ACC112 (cell line): ENCODE measurements at regions not wholly inside any gene's neighbourhood (a gene's known extent, or its start where the extent isn't known, plus 50 kb on each side); places are given as distances from the start of the nearest gene placed in this dataset.
"Not testable (repeated sequence)": the region's sequence is repeated elsewhere in the genome, so short reads cannot be mapped to it uniquely, and the experiment has no call there.

Experiments used
- H2AFZ ChIP-seq: fragments of 200-600 bp; sonication (generic); one replicate; pipeline ENCODE4 v1.6.0; 2017; ENCODE audit warnings: antibody characterized with exemption, low read length; ENCODE audit not compliant: unreplicated experiment
- H3K27ac ChIP-seq: fragments of 200-600 bp; sonication (generic); 2 replicates; pipeline ENCODE4 v1.5.1; 2014; ENCODE audit warnings: low read depth, mild to moderate bottlenecking, antibody characterized with exemption, low read length, moderate library complexity
- H3K27me3 ChIP-seq: fragments of 200-600 bp; sonication (generic); 2 replicates; pipeline ENCODE4 v1.6.1; 2014; ENCODE audit warnings: mild to moderate bottlenecking, antibody characterized with exemption, low read length, moderate library complexity, mixed read lengths; ENCODE audit not compliant: insufficient read depth
- H3K36me3 ChIP-seq: fragments of 200-600 bp; sonication (generic); 2 replicates; pipeline ENCODE4 v1.6.1; 2016; ENCODE audit warnings: mild to moderate bottlenecking, antibody characterized with exemption, low read length, moderate library complexity, mixed read lengths; ENCODE audit not compliant: insufficient read depth
- H3K4me1 ChIP-seq: fragments of 200-600 bp; sonication (generic); one replicate; pipeline ENCODE4 v1.6.1; 2016; ENCODE audit warnings: low read length, mixed read lengths; ENCODE audit not compliant: insufficient read depth, unreplicated experiment, control insufficient read depth
- H3K4me3 ChIP-seq: fragments of 200-600 bp; sonication (generic); 2 replicates; pipeline ENCODE4 v1.5.1; 2014; ENCODE audit warnings: mild to moderate bottlenecking, low read depth, low read length
- H3K79me2 ChIP-seq: fragments of 200-600 bp; sonication (generic); one replicate; pipeline ENCODE4 v1.6.0; 2016; ENCODE audit warnings: low read length; ENCODE audit not compliant: control insufficient read depth, unreplicated experiment, insufficient read depth

- Histone ChIP-seq H3K4me3 (no peak overlapping the region), H2AFZ (no peak overlapping the region), H3K4me1 (peaks cover 31% of the 10 kb centered on the region), H3K27me3 (no peaks in the 10 kb centered on the region), H3K36me3 (no peaks in the 10 kb centered on the region), H3K27ac (no peak overlapping the region), H3K79me2 (no peaks in the 10 kb centered on the region)
Measured at GRCh38 chr5:163890261-163890660, 384.8 kb downstream of the MAT2B start.

GRCh38 chr5:163893281-163893680 lies 387.9 kb downstream of the MAT2B start:
- Histone ChIP-seq H3K4me3 (no peak overlapping the region), H3K4me1 (peaks cover 31% of the 10 kb centered on the region), H2AFZ (no peak overlapping the region), H3K36me3 (no peaks in the 10 kb centered on the region), H3K27me3 (no peaks in the 10 kb centered on the region), H3K27ac (peak overlapping the region; percentile 71), H3K79me2 (no peaks in the 10 kb centered on the region)

GRCh38 chr5:163894645-163895044 lies 389.2 kb downstream of the MAT2B start:
- Histone ChIP-seq H3K79me2 (no peaks in the 10 kb centered on the region), H3K36me3 (no peaks in the 10 kb centered on the region), H3K4me3 (no peak overlapping the region), H3K27ac (peak overlapping the region; percentile 71), H3K27me3 (no peaks in the 10 kb centered on the region), H3K4me1 (peaks cover 25% of the 10 kb centered on the region), H2AFZ (no peak overlapping the region)

- H2AFZ ChIP-seq = no peak overlapping the region
- peaks cover 10% of the 10 kb centered on the region for H3K4me1 ChIP-seq
- H3K27ac ChIP-seq = no peak overlapping the region
- no peaks in the 10 kb centered on the region for H3K27me3 ChIP-seq
- no peaks in the 10 kb centered on the region for H3K79me2 ChIP-seq
- no peaks in the 10 kb centered on the region; the same call in 1 of the 2 replicates for H3K36me3 ChIP-seq
- H3K4me3 ChIP-seq = no peak overlapping the region
Measured at GRCh38 chr5:163898873-163899272, 393.5 kb downstream of the MAT2B start.

- not testable (repeated sequence) for H3K27me3 ChIP-seq, H3K4me1 ChIP-seq, H3K79me2 ChIP-seq, H3K27ac ChIP-seq, H2AFZ ChIP-seq, H3K36me3 ChIP-seq, H3K4me3 ChIP-seq
Measured at GRCh38 chr5:163907783-163908182, 402.4 kb downstream of the MAT2B start.

GRCh38 chr5:163908253-163908652 lies 402.8 kb downstream of the MAT2B start:
- no peaks in the 10 kb centered on the region for H3K27me3 ChIP-seq
- no peak overlapping the region for H3K27ac ChIP-seq
- no peaks in the 10 kb centered on the region for H3K36me3 ChIP-seq
- H2AFZ ChIP-seq = no peak overlapping the region
- H3K4me1 ChIP-seq = no peaks in the 10 kb centered on the region
- no peaks in the 10 kb centered on the region for H3K79me2 ChIP-seq
- H3K4me3 ChIP-seq = no peak overlapping the region

GRCh38 chr5:163910226-163910625 lies 404.8 kb downstream of the MAT2B start:
- Histone ChIP-seq H3K36me3 (no peaks in the 10 kb centered on the region), H3K27me3 (no peaks in the 10 kb centered on the region), H3K79me2 (no peaks in the 10 kb centered on the region), H2AFZ (no peak overlapping the region), H3K27ac (no peak overlapping the region), H3K4me3 (no peak overlapping the region), H3K4me1 (no peaks in the 10 kb centered on the region)

GRCh38 chr5:163912046-163912445 lies 406.6 kb downstream of the MAT2B start:
- no peaks in the 10 kb centered on the region for H3K79me2 ChIP-seq
- no peak overlapping the region for H3K27ac ChIP-seq
- H3K4me1 ChIP-seq = peaks cover 9% of the 10 kb centered on the region
- H3K36me3 ChIP-seq = no peaks in the 10 kb centered on the region
- H3K4me3 ChIP-seq = no peak overlapping the region
- H2AFZ ChIP-seq = no peak overlapping the region
- no peaks in the 10 kb centered on the region for H3K27me3 ChIP-seq

- peaks cover 18% of the 10 kb centered on the region for H3K4me1 ChIP-seq
- H3K27me3 ChIP-seq = no peaks in the 10 kb centered on the region
- H3K27ac ChIP-seq = no peak overlapping the region
- no peaks in the 10 kb centered on the region for H3K79me2 ChIP-seq
- no peaks in the 10 kb centered on the region for H3K36me3 ChIP-seq
- H2AFZ ChIP-seq = no peak overlapping the region
- H3K4me3 ChIP-seq = no peak overlapping the region
Measured at GRCh38 chr5:163913548-163913947, 408.1 kb downstream of the MAT2B start.

- no peak overlapping the region for H3K4me3 ChIP-seq
- H2AFZ ChIP-seq = no peak overlapping the region
- H3K79me2 ChIP-seq = no peaks in the 10 kb centered on the region
- no peak overlapping the region for H3K27ac ChIP-seq
- no peaks in the 10 kb centered on the region for H3K27me3 ChIP-seq
- H3K36me3 ChIP-seq = no peaks in the 10 kb centered on the region
- peaks cover 18% of the 10 kb centered on the region for H3K4me1 ChIP-seq
Measured at GRCh38 chr5:163914910-163915309, 409.5 kb downstream of the MAT2B start.

GRCh38 chr5:163915481-163915961 lies 410.1 kb downstream of the MAT2B start:
- H3K27me3 ChIP-seq = no peaks in the 10 kb centered on the region
- no peaks in the 10 kb centered on the region for H3K79me2 ChIP-seq
- H3K4me1 ChIP-seq = peaks cover 18% of the 10 kb centered on the region
- H3K4me3 ChIP-seq = no peak overlapping the region
- no peaks in the 10 kb centered on the region for H3K36me3 ChIP-seq
- peak overlapping the region; percentile 59 for H2AFZ ChIP-seq
- H3K27ac ChIP-seq = no peak overlapping the region
